AG09319 (cell line): ENCODE measurements at regions not wholly inside any gene's neighbourhood (a gene's known extent, or its start where the extent isn't known, plus 50 kb on each side); places are given as distances from the start of the nearest gene placed in this dataset.

Experiments used
- DNase-seq: peaks from one replicate; pipeline ENCODE4 v3.0.0-alpha.2; 2010; ENCODE audit warnings: low read depth; ENCODE audit errors: extremely low read depth
- CTCF ChIP-seq: IDR thresholded peaks from 2 replicates; pipeline ENCODE4 v1.5.1; 2011; ENCODE audit warnings: low read depth, mild to moderate bottlenecking, inconsistent platforms, low read length, moderate library complexity

GRCh38 chr21:27265949-27266348 lies 299.1 kb upstream of the ADAMTS5 start:
- no peak for TF ChIP-seq CTCF

GRCh38 chr21:27265492-27265891 lies 298.6 kb upstream of the ADAMTS5 start:
- no peak for TF ChIP-seq CTCF

More at GRCh38 chr21:27265949-27266348, 299.1 kb upstream of the ADAMTS5 start:
- DNase-seq, result no peak

GRCh38 chr21:27261676-27262075 lies 294.8 kb upstream of the ADAMTS5 start:
- no peak for TF ChIP-seq CTCF
- DNase-seq, result no peak

More at GRCh38 chr21:27265492-27265891, 298.6 kb upstream of the ADAMTS5 start:
- no peak for DNase-seq

- no peak for DNase-seq
- TF ChIP-seq CTCF, result no peak
Measured at GRCh38 chr21:27260728-27261127, 293.8 kb upstream of the ADAMTS5 start.

- no peak for DNase-seq
- TF ChIP-seq CTCF, result no peak
Measured at GRCh38 chr21:27258742-27259448, 292.0 kb upstream of the ADAMTS5 start.

- TF ChIP-seq CTCF, result no peak
- no peak for DNase-seq
Measured at GRCh38 chr21:27257908-27258556, 291.1 kb upstream of the ADAMTS5 start.

- TF ChIP-seq CTCF, result no peak
- DNase-seq, result no peak
Measured at GRCh38 chr21:27257226-27257625, 290.3 kb upstream of the ADAMTS5 start.
